ENCODE measurements at regions not wholly inside any gene's neighbourhood (a gene's known extent, or its start where the extent isn't known, plus 50 kb on each side); places are given as distances from the start of the nearest gene placed in this dataset.

DNA sequence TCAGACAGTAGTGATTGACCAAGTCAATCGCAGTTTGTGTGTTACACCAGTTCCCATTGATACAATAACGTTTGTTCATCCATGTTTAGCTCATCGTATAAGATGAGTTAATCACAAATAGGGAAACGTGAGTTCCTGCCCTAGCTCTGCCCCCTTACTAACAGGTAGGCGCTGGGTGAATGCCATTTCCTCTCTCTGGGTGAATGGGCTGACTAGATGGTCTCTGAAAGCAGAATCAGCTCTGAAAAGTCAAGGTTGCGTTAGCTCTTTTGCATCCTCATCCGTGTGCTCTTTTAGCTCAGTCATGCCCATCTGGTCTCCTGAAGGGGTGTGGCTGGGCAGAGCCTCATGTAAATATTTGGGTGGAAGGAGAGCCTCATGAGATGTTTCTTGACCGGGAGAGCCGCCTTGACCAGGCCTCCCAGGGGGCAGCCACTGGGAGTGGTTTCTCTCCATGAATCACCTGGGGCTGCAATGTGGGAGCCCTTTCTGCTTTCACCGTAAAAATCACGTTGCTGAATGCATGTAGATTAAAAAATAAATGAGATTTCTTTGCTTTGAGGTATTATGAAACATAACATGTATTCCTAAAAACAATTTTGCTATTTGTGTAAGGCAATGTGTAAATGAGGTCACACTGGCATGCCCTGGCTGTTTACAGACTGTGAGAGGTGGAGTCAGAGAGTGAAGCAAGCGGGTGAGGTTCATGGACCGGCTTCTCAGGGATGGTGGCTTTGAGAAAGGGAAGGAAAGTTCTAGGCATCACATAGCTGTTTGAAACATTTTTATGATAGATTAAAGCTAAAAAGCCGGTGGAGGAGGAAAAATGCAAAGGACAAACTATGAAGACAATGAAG lies 108.4 kb upstream of the RASGRP1 start (continued):
- TF ChIP-seq KDM5A (IDR thresholded peaks at IDR 0.05; ENCODE audit: low read length) = no peak
